Lower lobe of right lung (tissue), 2 donors: ENCODE measurements at regions not wholly inside any gene's neighbourhood (a gene's known extent, or its start where the extent isn't known, plus 50 kb on each side); places are given as distances from the start of the nearest gene placed in this dataset.

Source experiments
- ATAC-seq, 2 donors: fragments of 200-7000 bp; cut with Tn5 transposase; one replicate each; pipeline ENCODE4 v1.9.1; 2020 to 2022; ENCODE audit warnings: mild to moderate bottlenecking in 2 of 2, moderate library complexity in 2 of 2
- DNase-seq: peaks from one replicate; pipeline ENCODE4 v3.0.0-alpha.2; 2020
- H3K27ac ChIP-seq: fragments of 200-600 bp; one replicate; pipeline ENCODE4 v1.8.0; 2022
- H3K27me3 ChIP-seq: fragments of 200-600 bp; one replicate; pipeline ENCODE4 v1.8.0; 2022; ENCODE audit warnings: low read depth
- H3K36me3 ChIP-seq: fragments of 200-600 bp; one replicate; pipeline ENCODE4 v1.8.0; 2022; ENCODE audit warnings: mild to moderate bottlenecking
- H3K4me1 ChIP-seq: fragments of 200-600 bp; one replicate; pipeline ENCODE4 v1.8.0; 2022
- H3K4me3 ChIP-seq: fragments of 200-600 bp; one replicate; pipeline ENCODE4 v1.8.0; 2022; ENCODE audit warnings: mild to moderate bottlenecking
- H3K9me3 ChIP-seq: fragments of 200-600 bp; one replicate; pipeline ENCODE4 v1.8.0; 2022
- CTCF ChIP-seq: fragments of 200-600 bp; IDR thresholded peaks from one replicate; pipeline ENCODE4 v1.8.0; 2022; ENCODE audit warnings: antibody characterized with exemption, mild to moderate bottlenecking
- intact Hi-C: fragments of 100-400 bp; cut with DNase I; formaldehyde crosslinking; loops from one replicate; pipeline ENCODE4 v1.11.0; 2022
- donor health status: DM: no; HTN: yes; CAD: no; lungs with severe emphysema.

GRCh38 chr5:74257060-74257527 is 383.4 kb downstream of the ENC1 start:
- intact Hi-C loops: no loop called here
- H3K36me3 ChIP-seq: no peaks in the 10 kb centered on the region
- no peak overlapping the region for H3K4me3 ChIP-seq
- no peak for DNase-seq
- H3K27ac ChIP-seq: peak overlapping the region; percentile 31
- H3K27me3 ChIP-seq: no peaks in the 10 kb centered on the region
- no peak for ATAC-seq
- H3K4me1 ChIP-seq: peaks cover 18% of the 10 kb centered on the region
- no peak for TF ChIP-seq CTCF
- no peaks in the 10 kb centered on the region for H3K9me3 ChIP-seq

- Histone ChIP-seq H3K4me1 (peaks cover 24% of the 10 kb centered on the region), H3K4me3 (no peak overlapping the region), H3K27ac (no peak overlapping the region), H3K36me3 (no peaks in the 10 kb centered on the region), H3K9me3 (no peaks in the 10 kb centered on the region), H3K27me3 (no peaks in the 10 kb centered on the region)
- no peak for DNase-seq
- intact Hi-C loops: no loop called here
- no peak for TF ChIP-seq CTCF
- no peak for ATAC-seq
These were observed 384.7 kb downstream of the ENC1 start for GRCh38 chr5:74255692-74256392.

- H3K27me3 ChIP-seq: no peaks in the 10 kb centered on the region
- no peak for DNase-seq
- no peaks in the 10 kb centered on the region for H3K36me3 ChIP-seq
- H3K27ac ChIP-seq: no peak overlapping the region
- intact Hi-C loops: no loop called here
- no peak overlapping the region for H3K4me3 ChIP-seq
- peaks cover 24% of the 10 kb centered on the region for H3K4me1 ChIP-seq
- no peak for TF ChIP-seq CTCF
- no peak for ATAC-seq
- H3K9me3 ChIP-seq: no peaks in the 10 kb centered on the region
These were observed 386.3 kb downstream of the ENC1 start for GRCh38 chr5:74254257-74254656.

- H3K27me3 ChIP-seq: no peaks in the 10 kb centered on the region
- no peak overlapping the region for H3K27ac ChIP-seq
- ATAC-seq: no peak
- H3K4me3 ChIP-seq: no peak overlapping the region
- DNase-seq: no peak
- peaks cover 12% of the 10 kb centered on the region for H3K4me1 ChIP-seq
- no peaks in the 10 kb centered on the region for H3K9me3 ChIP-seq
- intact Hi-C loops: no loop called here
- no peaks in the 10 kb centered on the region for H3K36me3 ChIP-seq
- no peak for TF ChIP-seq CTCF
These were observed 388.5 kb downstream of the ENC1 start for GRCh38 chr5:74252044-74252443.

GRCh38 chr5:74251141-74252035 is 389.1 kb downstream of the ENC1 start:
- Histone ChIP-seq H3K4me1 (peaks cover 9% of the 10 kb centered on the region), H3K4me3 (no peak overlapping the region), H3K27ac (no peak overlapping the region), H3K9me3 (no peaks in the 10 kb centered on the region), H3K36me3 (no peaks in the 10 kb centered on the region), H3K27me3 (no peaks in the 10 kb centered on the region)
- peak; percentile 66 to 80 for ATAC-seq
- TF ChIP-seq CTCF: no peak
- no peak for DNase-seq
- intact Hi-C loops: no loop called here
